IMR-90 (cell line): ENCODE measurements at regions not wholly inside any gene's neighbourhood (a gene's known extent, or its start where the extent isn't known, plus 50 kb on each side); places are given as distances from the start of the nearest gene placed in this dataset.

Experiments used
- BHLHE40 ChIP-seq: fragments of 150-350 bp; IDR thresholded peaks from 2 replicates; pipeline ENCODE4 v1.6.1; 2016; ENCODE audit warnings: mild to moderate bottlenecking, low read depth, low read length
- CEBPB ChIP-seq: IDR thresholded peaks from 2 replicates; pipeline ENCODE4 v1.6.1; 2012; ENCODE audit warnings: low read depth, low read length, improper control_type of control experiment
- CHD1 ChIP-seq: IDR thresholded peaks from 2 replicates; pipeline ENCODE4 v1.6.1; 2012; ENCODE audit warnings: low read depth, low read length, improper control_type of control experiment
- MAFK ChIP-seq: IDR thresholded peaks from 2 replicates; pipeline ENCODE4 v1.6.1; 2012; ENCODE audit warnings: low read depth, low read length, improper control_type of control experiment
- MAZ ChIP-seq: IDR thresholded peaks from 2 replicates; pipeline ENCODE4 v1.6.1; 2012; ENCODE audit warnings: low read depth, mild to moderate bottlenecking, low read length, improper control_type of control experiment, moderate library complexity, borderline replicate concordance
- MXI1 ChIP-seq: IDR thresholded peaks from 2 replicates; pipeline ENCODE4 v1.6.1; 2012; ENCODE audit warnings: low read depth, mild to moderate bottlenecking, low read length, moderate library complexity, borderline replicate concordance
- POLR2A ChIP-seq: IDR thresholded peaks from 2 replicates; pipeline ENCODE4 v1.6.1; 2012; ENCODE audit warnings: mild to moderate bottlenecking, low read depth, low read length
- RAD21 ChIP-seq: IDR thresholded peaks from 2 replicates; pipeline ENCODE4 v1.6.1; 2012; ENCODE audit warnings: low read length, improper control_type of control experiment
- RCOR1 ChIP-seq: IDR thresholded peaks from 2 replicates; pipeline ENCODE4 v1.6.1; 2012; ENCODE audit warnings: mild to moderate bottlenecking, low read length, improper control_type of control experiment; ENCODE audit not compliant: insufficient replicate concordance
- RFX5 ChIP-seq: IDR thresholded peaks from 2 replicates; pipeline ENCODE4 v1.8.0; 2012; ENCODE audit warnings: low read depth, mild to moderate bottlenecking, low read length, moderate library complexity
- SMC3 ChIP-seq: fragments of 150-350 bp; IDR thresholded peaks from 2 replicates; pipeline ENCODE4 v1.6.1; 2016; ENCODE audit warnings: low read depth, mild to moderate bottlenecking, antibody characterized with exemption, low read length, moderate library complexity
- TF ChIP-seq, protein P1 (sequence below): conservative IDR thresholded peaks from 2 replicates; pipeline ENCODE4 v1.5.1; 2012; ENCODE audit warnings: mild to moderate bottlenecking, low read depth, low read length, improper control_type of control experiment

DNA sequence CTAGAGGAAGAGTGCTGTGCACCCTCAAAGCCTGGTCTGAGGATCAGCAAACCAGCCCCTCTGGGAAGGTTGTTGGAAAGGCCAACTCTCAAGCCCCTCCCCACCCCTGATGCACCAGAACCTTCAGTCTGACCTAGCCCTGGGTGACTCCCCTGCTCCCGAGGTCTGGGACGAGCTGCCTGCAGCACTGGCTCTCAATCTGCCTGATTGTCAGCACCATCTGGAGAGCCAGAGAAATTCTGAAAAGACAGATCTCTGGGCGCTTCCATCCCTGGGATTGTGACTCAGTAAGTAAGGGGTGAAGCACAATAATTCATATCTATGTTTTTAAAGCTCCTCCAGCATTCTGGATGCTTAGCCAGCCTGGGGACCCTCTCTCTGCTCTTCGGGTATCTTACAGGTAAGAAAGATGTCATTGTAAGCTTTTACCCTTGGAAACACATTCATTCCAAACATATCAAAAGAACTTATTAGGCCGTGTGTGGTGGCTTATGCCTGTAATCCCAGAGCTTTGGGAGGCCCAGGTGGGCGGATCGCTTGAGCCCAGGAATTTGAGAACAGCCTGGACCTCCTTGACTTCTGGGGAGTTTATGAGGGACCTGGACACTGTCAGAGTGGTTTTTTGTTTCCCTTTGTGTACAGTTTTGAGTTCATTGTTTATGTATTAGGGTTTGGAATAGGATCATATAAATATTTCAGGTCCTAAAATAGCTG, 147.5 kb downstream of the KCNJ12 start:
- no peak for TF ChIP-seq POLR2A
- TF ChIP-seq CEBPB, result no peak
- TF ChIP-seq, protein P1, sequence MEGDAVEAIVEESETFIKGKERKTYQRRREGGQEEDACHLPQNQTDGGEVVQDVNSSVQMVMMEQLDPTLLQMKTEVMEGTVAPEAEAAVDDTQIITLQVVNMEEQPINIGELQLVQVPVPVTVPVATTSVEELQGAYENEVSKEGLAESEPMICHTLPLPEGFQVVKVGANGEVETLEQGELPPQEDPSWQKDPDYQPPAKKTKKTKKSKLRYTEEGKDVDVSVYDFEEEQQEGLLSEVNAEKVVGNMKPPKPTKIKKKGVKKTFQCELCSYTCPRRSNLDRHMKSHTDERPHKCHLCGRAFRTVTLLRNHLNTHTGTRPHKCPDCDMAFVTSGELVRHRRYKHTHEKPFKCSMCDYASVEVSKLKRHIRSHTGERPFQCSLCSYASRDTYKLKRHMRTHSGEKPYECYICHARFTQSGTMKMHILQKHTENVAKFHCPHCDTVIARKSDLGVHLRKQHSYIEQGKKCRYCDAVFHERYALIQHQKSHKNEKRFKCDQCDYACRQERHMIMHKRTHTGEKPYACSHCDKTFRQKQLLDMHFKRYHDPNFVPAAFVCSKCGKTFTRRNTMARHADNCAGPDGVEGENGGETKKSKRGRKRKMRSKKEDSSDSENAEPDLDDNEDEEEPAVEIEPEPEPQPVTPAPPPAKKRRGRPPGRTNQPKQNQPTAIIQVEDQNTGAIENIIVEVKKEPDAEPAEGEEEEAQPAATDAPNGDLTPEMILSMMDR, result no peak
- no peak for TF ChIP-seq BHLHE40
- TF ChIP-seq RCOR1, result no peak
- no peak for TF ChIP-seq RAD21
- TF ChIP-seq MAZ, result no peak
- no peak for TF ChIP-seq MXI1
- no peak for TF ChIP-seq SMC3
- TF ChIP-seq RFX5, result no peak
- no peak for TF ChIP-seq MAFK
- no peak for TF ChIP-seq CHD1
